ENCODE measurements at regions not wholly inside any gene's neighbourhood (a gene's known extent, or its start where the extent isn't known, plus 50 kb on each side); places are given as distances from the start of the nearest gene placed in this dataset.

DNA sequence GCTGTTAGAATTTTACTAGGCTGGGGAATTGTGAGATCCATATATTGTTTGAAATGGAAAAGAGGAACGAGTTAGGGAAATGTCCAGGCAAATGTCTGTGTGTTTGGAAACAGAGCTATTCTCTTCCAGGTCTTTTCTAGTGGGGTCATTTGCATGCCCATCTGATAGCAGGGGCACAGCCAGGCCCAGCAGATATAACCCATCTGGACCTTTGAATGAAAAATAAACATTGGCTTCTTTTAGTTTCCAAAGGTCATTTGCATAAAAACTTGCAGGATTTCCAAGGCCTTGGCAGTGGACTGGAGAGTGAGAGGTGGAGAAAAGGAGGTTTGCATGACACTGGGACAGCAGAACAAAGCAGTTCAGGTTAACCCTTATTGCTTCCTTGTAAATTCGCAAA is 188.0 kb upstream of the GPR26 start:
- TF ChIP-seq, protein P1, sequence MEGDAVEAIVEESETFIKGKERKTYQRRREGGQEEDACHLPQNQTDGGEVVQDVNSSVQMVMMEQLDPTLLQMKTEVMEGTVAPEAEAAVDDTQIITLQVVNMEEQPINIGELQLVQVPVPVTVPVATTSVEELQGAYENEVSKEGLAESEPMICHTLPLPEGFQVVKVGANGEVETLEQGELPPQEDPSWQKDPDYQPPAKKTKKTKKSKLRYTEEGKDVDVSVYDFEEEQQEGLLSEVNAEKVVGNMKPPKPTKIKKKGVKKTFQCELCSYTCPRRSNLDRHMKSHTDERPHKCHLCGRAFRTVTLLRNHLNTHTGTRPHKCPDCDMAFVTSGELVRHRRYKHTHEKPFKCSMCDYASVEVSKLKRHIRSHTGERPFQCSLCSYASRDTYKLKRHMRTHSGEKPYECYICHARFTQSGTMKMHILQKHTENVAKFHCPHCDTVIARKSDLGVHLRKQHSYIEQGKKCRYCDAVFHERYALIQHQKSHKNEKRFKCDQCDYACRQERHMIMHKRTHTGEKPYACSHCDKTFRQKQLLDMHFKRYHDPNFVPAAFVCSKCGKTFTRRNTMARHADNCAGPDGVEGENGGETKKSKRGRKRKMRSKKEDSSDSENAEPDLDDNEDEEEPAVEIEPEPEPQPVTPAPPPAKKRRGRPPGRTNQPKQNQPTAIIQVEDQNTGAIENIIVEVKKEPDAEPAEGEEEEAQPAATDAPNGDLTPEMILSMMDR (IDR thresholded peaks at IDR 0.05), result no peak
- no peak for TF ChIP-seq ZFX (IDR thresholded peaks at IDR 0.05; ENCODE audit: borderline replicate concordance)
